Gastroesophageal sphincter (tissue), 4 donors: ENCODE measurements at regions not wholly inside any gene's neighbourhood (a gene's known extent, or its start where the extent isn't known, plus 50 kb on each side); places are given as distances from the start of the nearest gene placed in this dataset.

ENCODE experiments used
- ATAC-seq: fragments of 150-250 bp; one replicate; pipeline ENCODE4 v1.9.1; 2016; ENCODE audit warnings: mild to moderate bottlenecking, moderate library complexity
- H3K27ac ChIP-seq, 4 donors: fragments of 200-600 bp; sonication (generic) in 3 of 4; 1 replicate in 3 of 4; 2 replicates in 1 of 4; pipeline ENCODE4 v1.5.1; 2016 to 2019
- H3K27me3 ChIP-seq: fragments of 200-600 bp; sonication (generic); one replicate; pipeline ENCODE4 v1.5.1; 2019
- H3K36me3 ChIP-seq, 2 donors: fragments of 200-600 bp; sonication (generic); one replicate each; pipeline ENCODE4 v1.5.1; 2019; ENCODE audit warnings: control low read depth in 1 of 2
- H3K4me1 ChIP-seq, 3 donors: fragments of 200-600 bp; sonication (generic); 1 replicate in 2 of 3; 2 replicates in 1 of 3; pipeline ENCODE4 v1.5.1; 2016 to 2019; ENCODE audit warnings: control low read depth in 2 of 3
- H3K4me3 ChIP-seq, 2 donors: fragments of 200-600 bp; sonication (generic); one replicate each; pipeline ENCODE4 v1.5.1; 2019; ENCODE audit warnings: mild to moderate bottlenecking in 1 of 2, moderate library complexity in 1 of 2
- H3K9me3 ChIP-seq, 3 donors: fragments of 200-600 bp; sonication (generic); one replicate each; pipeline ENCODE4 v1.5.1; 2017 to 2019; ENCODE audit warnings: control low read depth in 2 of 3
- EP300 ChIP-seq: sonication (generic); formaldehyde crosslinking; IDR thresholded peaks from one replicate; pipeline ENCODE4 v1.6.1; 2017; ENCODE audit warnings: antibody characterized with exemption, mild to moderate bottlenecking
- POLR2A ChIP-seq, 2 donors: fragments of 450-650 bp; IDR thresholded peaks; one replicate each; pipeline ENCODE4 v1.6.1; 2017; ENCODE audit warnings: antibody characterized with exemption in 2 of 2, mild to moderate bottlenecking in 2 of 2, moderate library complexity in 1 of 2
- POLR2AphosphoS5 ChIP-seq: sonication (generic); formaldehyde crosslinking; IDR thresholded peaks from one replicate; pipeline ENCODE4 v1.6.1; 2017; ENCODE audit warnings: antibody characterized with exemption
- WGBS, 2 donors: methylation state at CpG; one replicate each; pipeline ENCODE4 v1.1.5; 2018; ENCODE audit warnings: low coverage in 1 of 2; 5-methylcytosine and 5-hydroxymethylcytosine counted together
- TF ChIP-seq, protein P1 (sequence below), 4 experiments: fragments of 200-600 bp in 2 of 4; fragments of 450-650 bp in 2 of 4; sonication (generic) in 1 of 4; IDR thresholded peaks; one replicate each; pipeline ENCODE4 v1.5.1; 2017 to 2019; ENCODE audit warnings: antibody characterized with exemption in 4 of 4, mild to moderate bottlenecking in 2 of 4, moderate library complexity in 2 of 4

DNA sequence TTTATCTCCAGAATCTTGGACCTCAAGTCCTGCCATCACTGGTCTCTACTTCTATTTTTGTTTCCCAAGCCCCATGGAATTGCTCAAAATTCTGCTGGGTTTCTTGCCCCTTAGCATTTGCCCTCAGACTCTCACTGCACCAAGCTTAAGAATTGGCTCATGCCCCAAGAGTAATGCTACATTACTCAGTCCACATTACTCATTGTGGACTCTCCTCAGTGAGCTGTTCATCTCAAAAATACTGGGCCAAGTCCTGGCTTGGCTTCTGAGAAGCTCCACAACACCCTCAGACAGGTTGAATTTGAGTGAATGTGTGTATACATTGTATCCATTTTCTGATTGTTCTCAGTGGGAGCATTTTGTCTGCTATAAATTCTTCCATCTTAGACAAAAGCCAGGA lies 364.4 kb upstream of the ARHGEF26 start:
- Histone ChIP-seq H3K27ac (no peak overlapping the region), H3K36me3 (no peaks in the 10 kb centered on the region), H3K4me1 (peaks cover 0 to 21% (median 3%) of the 10 kb centered on the region in 3 donors), H3K27me3 (no peaks in the 10 kb centered on the region), H3K9me3 (no peaks in the 10 kb centered on the region), H3K4me3 (no peak overlapping the region)
- TF ChIP-seq, protein P1, sequence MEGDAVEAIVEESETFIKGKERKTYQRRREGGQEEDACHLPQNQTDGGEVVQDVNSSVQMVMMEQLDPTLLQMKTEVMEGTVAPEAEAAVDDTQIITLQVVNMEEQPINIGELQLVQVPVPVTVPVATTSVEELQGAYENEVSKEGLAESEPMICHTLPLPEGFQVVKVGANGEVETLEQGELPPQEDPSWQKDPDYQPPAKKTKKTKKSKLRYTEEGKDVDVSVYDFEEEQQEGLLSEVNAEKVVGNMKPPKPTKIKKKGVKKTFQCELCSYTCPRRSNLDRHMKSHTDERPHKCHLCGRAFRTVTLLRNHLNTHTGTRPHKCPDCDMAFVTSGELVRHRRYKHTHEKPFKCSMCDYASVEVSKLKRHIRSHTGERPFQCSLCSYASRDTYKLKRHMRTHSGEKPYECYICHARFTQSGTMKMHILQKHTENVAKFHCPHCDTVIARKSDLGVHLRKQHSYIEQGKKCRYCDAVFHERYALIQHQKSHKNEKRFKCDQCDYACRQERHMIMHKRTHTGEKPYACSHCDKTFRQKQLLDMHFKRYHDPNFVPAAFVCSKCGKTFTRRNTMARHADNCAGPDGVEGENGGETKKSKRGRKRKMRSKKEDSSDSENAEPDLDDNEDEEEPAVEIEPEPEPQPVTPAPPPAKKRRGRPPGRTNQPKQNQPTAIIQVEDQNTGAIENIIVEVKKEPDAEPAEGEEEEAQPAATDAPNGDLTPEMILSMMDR (IDR thresholded peaks at IDR 0.05): no peak
- TF ChIP-seq POLR2A (IDR thresholded peaks at IDR 0.05) (no peak), POLR2AphosphoS5 (no peak), EP300 (no peak)
- ATAC-seq: no peak

DNA sequence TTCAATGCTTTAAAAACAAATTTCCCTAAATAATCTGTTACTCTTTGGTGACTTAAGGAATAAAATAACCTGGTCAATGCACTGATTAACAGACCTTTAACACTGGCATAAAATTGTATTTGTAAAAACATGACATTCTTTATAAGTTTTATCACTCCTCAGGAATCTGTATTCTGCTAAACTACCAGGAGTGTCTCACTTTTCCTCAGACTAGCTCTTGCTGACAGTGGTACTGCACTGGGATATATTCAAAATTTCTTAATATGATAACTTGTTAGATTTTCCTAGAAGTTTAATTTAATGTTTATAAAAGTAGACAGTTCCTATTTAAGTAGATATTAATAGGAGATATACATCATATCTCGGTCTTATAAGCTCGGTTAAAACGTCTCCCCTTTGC lies 363.4 kb upstream of the ARHGEF26 start:
- 71 to 73% methylated on average over 3 of the region's 3 CpGs for WGBS, 2 donors
- TF ChIP-seq EP300: no peak
- TF ChIP-seq POLR2A (IDR thresholded peaks at IDR 0.05): no peak
- TF ChIP-seq POLR2AphosphoS5: no peak
- TF ChIP-seq, protein P1 (IDR thresholded peaks at IDR 0.05): no peak
- ATAC-seq: no peak
- peaks cover 0 to 16% (median 0%) of the 10 kb centered on the region in 3 donors for H3K4me1 ChIP-seq
- H3K4me3 ChIP-seq: no peak overlapping the region
- no peak overlapping the region for H3K27ac ChIP-seq
- H3K27me3 ChIP-seq: no peaks in the 10 kb centered on the region
- H3K9me3 ChIP-seq: no peaks in the 10 kb centered on the region
- H3K36me3 ChIP-seq: no peaks in the 10 kb centered on the region

DNA sequence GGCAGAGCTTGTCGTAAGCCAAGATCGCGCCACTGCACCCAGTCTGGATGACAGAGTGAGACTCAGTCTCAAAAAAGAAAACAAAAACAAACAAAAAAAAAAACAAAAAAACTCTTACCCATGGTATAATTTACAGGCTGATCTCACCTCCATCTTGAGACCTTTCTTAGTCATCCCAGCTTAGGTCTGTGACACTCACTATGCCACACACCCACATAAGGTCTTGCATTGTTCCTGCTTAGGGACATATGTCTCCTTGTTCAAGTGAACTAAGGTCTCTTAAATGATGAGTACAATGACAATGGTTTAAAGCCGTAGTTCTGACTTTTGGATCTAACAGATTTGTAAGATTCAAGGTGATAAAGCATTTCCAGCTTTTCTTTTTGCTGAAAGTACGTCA lies 360.2 kb upstream of the ARHGEF26 start:
- Histone ChIP-seq H3K4me3 (no peak overlapping the region), H3K27ac (no peak overlapping the region), H3K9me3 (no peaks in the 10 kb centered on the region), H3K4me1 (peaks cover 0 to 5% (median 0%) of the 10 kb centered on the region in 3 donors), H3K27me3 (no peaks in the 10 kb centered on the region), H3K36me3 (no peaks in the 10 kb centered on the region)
- WGBS, 2 donors: 76 to 85% methylated on average over 5 of the region's 5 CpGs
- no peak for TF ChIP-seq POLR2A (IDR thresholded peaks at IDR 0.05)
- no peak for ATAC-seq

DNA sequence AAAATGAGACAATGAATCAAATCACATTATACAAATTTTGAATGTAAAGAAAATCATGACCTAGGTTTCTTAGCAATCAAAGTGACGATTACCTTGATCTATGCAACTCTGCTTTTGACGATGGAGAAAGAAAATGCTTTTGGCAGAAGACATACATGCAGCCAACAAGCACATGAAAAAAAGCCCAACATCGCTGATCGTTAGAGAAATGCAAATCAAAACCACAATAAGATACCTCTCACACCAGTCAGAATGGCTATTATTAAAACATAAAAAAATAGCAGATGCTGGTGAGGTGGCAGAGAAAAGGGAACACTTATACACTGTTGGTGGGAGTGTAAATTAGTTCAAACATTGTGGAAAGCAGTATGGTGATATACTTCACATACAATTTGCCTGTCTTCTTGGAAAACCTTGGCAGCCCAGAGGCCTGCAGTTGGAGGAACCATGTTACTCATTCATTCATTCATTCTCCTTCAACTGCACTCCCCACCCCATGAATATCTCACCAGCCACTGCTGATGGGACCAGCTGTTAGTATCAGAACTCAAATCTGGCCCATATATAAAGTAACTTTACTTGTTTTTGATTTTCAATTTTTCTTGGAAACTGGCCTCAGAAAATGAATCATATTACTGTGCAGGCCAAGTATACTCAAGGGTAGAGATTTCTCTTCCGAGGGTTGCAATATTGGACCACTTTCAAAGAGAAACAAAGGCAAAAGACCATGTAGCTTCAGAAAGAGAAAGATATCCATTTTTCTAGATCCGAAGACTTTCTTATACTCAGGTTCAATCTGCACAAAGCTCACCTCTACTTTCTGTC lies 358.6 kb upstream of the ARHGEF26 start:
- Histone ChIP-seq H3K27ac (no peak overlapping the region), H3K27me3 (no peaks in the 10 kb centered on the region), H3K9me3 (no peaks in the 10 kb centered on the region), H3K4me1 (no peaks in the 10 kb centered on the region), H3K36me3 (no peaks in the 10 kb centered on the region), H3K4me3 (no peak overlapping the region)
- WGBS, 2 donors: 77 to 80% methylated on average over 6 of the region's 6 CpGs
- TF ChIP-seq, protein P1 (IDR thresholded peaks at IDR 0.05): no peak
- TF ChIP-seq POLR2A (IDR thresholded peaks at IDR 0.05) (no peak), EP300 (no peak), POLR2AphosphoS5 (no peak)
- ATAC-seq: no peak

DNA sequence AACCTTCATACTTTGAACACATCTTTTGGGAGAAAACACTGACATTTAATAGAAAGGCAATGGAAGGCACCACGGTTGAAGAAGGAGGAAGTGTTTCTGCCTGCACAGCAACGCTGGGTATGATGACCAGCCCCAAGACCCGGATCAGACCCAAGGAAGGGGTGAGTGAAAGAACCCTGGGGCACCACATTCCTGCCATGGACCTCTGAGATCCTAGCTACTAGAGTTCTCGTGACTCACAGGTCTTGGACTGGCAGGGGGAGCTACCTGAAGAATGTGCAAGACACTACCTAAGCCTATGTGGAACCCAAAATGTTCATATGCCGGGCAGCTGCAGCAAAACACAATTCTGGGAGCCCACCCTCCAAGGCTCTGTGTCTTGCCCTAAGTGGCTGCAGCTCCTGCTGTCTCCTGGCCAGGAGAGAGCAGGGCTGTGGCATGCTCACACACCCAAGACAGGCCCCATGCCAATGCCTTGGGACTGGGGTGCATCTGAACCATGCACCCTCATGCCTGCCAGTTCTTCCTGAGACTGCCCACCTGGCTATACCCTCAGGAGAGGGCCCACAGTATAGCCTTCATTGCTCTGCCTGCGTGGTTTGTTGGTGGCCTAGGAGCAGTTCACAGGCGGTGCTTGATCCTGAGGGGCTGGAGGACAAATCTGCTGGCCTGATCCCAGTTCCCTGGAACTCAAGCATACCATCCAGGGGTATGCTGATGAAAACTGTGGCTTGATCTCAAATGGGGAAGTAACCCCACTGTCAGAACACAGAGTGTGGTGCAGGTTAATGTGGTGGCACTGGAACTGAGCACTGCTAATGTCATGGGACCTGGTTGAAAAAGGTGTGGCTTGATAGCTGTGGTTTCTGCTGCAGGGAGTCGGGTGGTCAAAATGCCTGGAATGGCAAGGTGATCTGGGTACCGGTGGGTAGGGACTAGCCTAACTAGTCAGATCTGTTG lies 353.3 kb upstream of the ARHGEF26 start:
- Histone ChIP-seq H3K9me3 (peaks cover 0 to 9% (median 0%) of the 10 kb centered on the region in 3 donors), H3K36me3 (no peaks in the 10 kb centered on the region), H3K4me1 (no peaks in the 10 kb centered on the region), H3K27ac (no peak overlapping the region), H3K4me3 (no peak overlapping the region), H3K27me3 (no peaks in the 10 kb centered on the region)
- ATAC-seq: peak; percentile 28
- WGBS, 2 donors: 81 to 92% methylated on average over 4 to 6 of the region's 9 CpGs
- no peak for TF ChIP-seq EP300
- no peak for TF ChIP-seq POLR2A (IDR thresholded peaks at IDR 0.05)
- TF ChIP-seq, protein P1 (IDR thresholded peaks at IDR 0.05): no peak
- TF ChIP-seq POLR2AphosphoS5: no peak
